ENCODE measurements at regions not wholly inside any gene's neighbourhood (a gene's known extent, or its start where the extent isn't known, plus 50 kb on each side); places are given as distances from the start of the nearest gene placed in this dataset.

GRCh38 chr12:4203772-4204376 lies 69.7 kb upstream of the CCND2 start:
- Mint-ChIP-seq H3K4me1 (ENCODE audit: insufficient read depth, unreplicated experiment) (no peaks in the 10 kb centered on the region), H3K9me3 (ENCODE audit: unreplicated experiment) (no peaks in the 10 kb centered on the region), H3K36me3 (ENCODE audit: insufficient read depth, unreplicated experiment) (no peaks in the 10 kb centered on the region), H3K27ac (ENCODE audit: low read depth, unreplicated experiment) (no peak overlapping the region), H3K4me3 (ENCODE audit: unreplicated experiment) (no peak overlapping the region), H3K27me3 (ENCODE audit: insufficient read depth, unreplicated experiment) (peaks cover 68% of the 10 kb centered on the region)
- BruUV-seq (replicated peaks), result no TSS peak
- intact Hi-C loops (cut with micrococcal nuclease), result no loop called here
- DNase-seq (ENCODE audit: unreplicated experiment), result no peak
- TF ChIP-seq CTCF (IDR thresholded peaks at IDR 0.05; ENCODE audit: unreplicated experiment), result no peak
- ChIA-PET POLR2A (no interaction called here), CTCF (interaction anchor here (0.7 kb wide), 1 partner anchor 165 kb away, joined by 3 read pairs; no protein-coding TSS in a partner anchor)

GRCh38 chr12:4202918-4203317 lies 70.6 kb upstream of the CCND2 start:
- Mint-ChIP-seq H3K4me1 (ENCODE audit: insufficient read depth, unreplicated experiment) (no peaks in the 10 kb centered on the region), H3K27me3 (ENCODE audit: insufficient read depth, unreplicated experiment) (peaks cover 68% of the 10 kb centered on the region), H3K27ac (ENCODE audit: low read depth, unreplicated experiment) (no peak overlapping the region), H3K9me3 (ENCODE audit: unreplicated experiment) (no peaks in the 10 kb centered on the region), H3K36me3 (ENCODE audit: insufficient read depth, unreplicated experiment) (no peaks in the 10 kb centered on the region), H3K4me3 (ENCODE audit: unreplicated experiment) (no peak overlapping the region)
- TF ChIP-seq CTCF (IDR thresholded peaks at IDR 0.05; ENCODE audit: unreplicated experiment), result no peak
- ChIA-PET CTCF (interaction anchor here (0.6 kb wide), 1 partner anchor 76 kb away, joined by 3 read pairs; no protein-coding TSS in a partner anchor), POLR2A (no interaction called here)
- no peak for DNase-seq (ENCODE audit: unreplicated experiment)
- no TSS peak for BruUV-seq (replicated peaks)
- intact Hi-C loops (cut with micrococcal nuclease), result no loop called here

GRCh38 chr12:4202487-4202886 lies 71.1 kb upstream of the CCND2 start:
- no peaks in the 10 kb centered on the region for H3K36me3 Mint-ChIP-seq (ENCODE audit: insufficient read depth, unreplicated experiment)
- POLR2A ChIA-PET, result no interaction called here
- CTCF ChIA-PET, result no interaction called here

More at GRCh38 chr12:4202487-4202886, 71.1 kb upstream of the CCND2 start:
- no TSS peak for BruUV-seq (replicated peaks)
- intact Hi-C loops (cut with micrococcal nuclease), result no loop called here
- no peak overlapping the region for H3K27ac Mint-ChIP-seq (ENCODE audit: low read depth, unreplicated experiment)
- no peak for TF ChIP-seq CTCF (IDR thresholded peaks at IDR 0.05; ENCODE audit: unreplicated experiment)
- no peak overlapping the region for H3K4me3 Mint-ChIP-seq (ENCODE audit: unreplicated experiment)
- DNase-seq (ENCODE audit: unreplicated experiment), result no peak
- no peaks in the 10 kb centered on the region for H3K4me1 Mint-ChIP-seq (ENCODE audit: insufficient read depth, unreplicated experiment)
- peaks cover 68% of the 10 kb centered on the region for H3K27me3 Mint-ChIP-seq (ENCODE audit: insufficient read depth, unreplicated experiment)
- no peaks in the 10 kb centered on the region for H3K9me3 Mint-ChIP-seq (ENCODE audit: unreplicated experiment)

Data from MCF 10A (cell line).